ENCODE measurements at regions not wholly inside any gene's neighbourhood (a gene's known extent, or its start where the extent isn't known, plus 50 kb on each side); places are given as distances from the start of the nearest gene placed in this dataset.

DNA sequence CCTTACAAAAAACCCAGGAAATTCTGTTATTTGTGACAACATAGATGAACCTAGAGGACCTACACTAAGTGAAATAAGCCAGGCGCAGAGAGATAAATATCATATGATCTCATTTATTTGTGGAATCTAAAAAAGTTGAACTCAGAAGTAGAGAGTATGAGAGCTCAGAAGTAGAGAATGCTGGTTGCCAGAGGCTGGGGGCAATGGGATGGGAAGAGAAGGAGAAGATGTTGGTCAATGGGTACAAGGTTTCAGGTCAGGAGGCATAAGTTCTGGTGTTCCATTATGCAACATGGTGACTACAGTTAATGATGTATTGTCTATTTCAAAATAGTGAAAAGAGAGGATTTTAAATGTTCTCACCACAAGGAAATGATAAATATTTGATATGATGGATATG lies 259.1 kb upstream of the POU3F1 start:
- Histone ChIP-seq H3K4me2 (ENCODE audit: low read length) (no peak overlapping the region), H3K4me1 (ENCODE audit: insufficient read depth, low read length, severe bottlenecking) (no peaks in the 10 kb centered on the region), H4K20me1 (ENCODE audit: insufficient read depth, low read length) (no peaks in the 10 kb centered on the region), H3K36me3 (ENCODE audit: insufficient read depth, low read length) (no peaks in the 10 kb centered on the region), H3K27me3 (ENCODE audit: insufficient read depth, low read length) (no peaks in the 10 kb centered on the region), H3K9me3 (ENCODE audit: low read length) (no peaks in the 10 kb centered on the region), H3K9me2 (ENCODE audit: low read depth, low read length) (no peaks in the 10 kb centered on the region), H3K4me3 (ENCODE audit: low read depth, low read length, poor library complexity, severe bottlenecking) (no peak overlapping the region), H3K79me2 (ENCODE audit: insufficient read depth, low read length) (no peaks in the 10 kb centered on the region), H2AFZ (ENCODE audit: low read length) (no peak overlapping the region), H3K27ac (ENCODE audit: low read depth, low read length, poor library complexity, severe bottlenecking) (no peak overlapping the region), H3K9ac (ENCODE audit: low read length) (no peak overlapping the region), H3F3A (ENCODE audit: insufficient read depth, low read length) (no peaks in the 10 kb centered on the region)
- no peak for TF ChIP-seq EZH2 (IDR thresholded peaks at IDR 0.05; ENCODE audit: borderline replicate concordance, low read length)
- TF ChIP-seq, protein P1, sequence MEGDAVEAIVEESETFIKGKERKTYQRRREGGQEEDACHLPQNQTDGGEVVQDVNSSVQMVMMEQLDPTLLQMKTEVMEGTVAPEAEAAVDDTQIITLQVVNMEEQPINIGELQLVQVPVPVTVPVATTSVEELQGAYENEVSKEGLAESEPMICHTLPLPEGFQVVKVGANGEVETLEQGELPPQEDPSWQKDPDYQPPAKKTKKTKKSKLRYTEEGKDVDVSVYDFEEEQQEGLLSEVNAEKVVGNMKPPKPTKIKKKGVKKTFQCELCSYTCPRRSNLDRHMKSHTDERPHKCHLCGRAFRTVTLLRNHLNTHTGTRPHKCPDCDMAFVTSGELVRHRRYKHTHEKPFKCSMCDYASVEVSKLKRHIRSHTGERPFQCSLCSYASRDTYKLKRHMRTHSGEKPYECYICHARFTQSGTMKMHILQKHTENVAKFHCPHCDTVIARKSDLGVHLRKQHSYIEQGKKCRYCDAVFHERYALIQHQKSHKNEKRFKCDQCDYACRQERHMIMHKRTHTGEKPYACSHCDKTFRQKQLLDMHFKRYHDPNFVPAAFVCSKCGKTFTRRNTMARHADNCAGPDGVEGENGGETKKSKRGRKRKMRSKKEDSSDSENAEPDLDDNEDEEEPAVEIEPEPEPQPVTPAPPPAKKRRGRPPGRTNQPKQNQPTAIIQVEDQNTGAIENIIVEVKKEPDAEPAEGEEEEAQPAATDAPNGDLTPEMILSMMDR (IDR thresholded peaks at IDR 0.05; ENCODE audit: low read length) = no peak

DNA sequence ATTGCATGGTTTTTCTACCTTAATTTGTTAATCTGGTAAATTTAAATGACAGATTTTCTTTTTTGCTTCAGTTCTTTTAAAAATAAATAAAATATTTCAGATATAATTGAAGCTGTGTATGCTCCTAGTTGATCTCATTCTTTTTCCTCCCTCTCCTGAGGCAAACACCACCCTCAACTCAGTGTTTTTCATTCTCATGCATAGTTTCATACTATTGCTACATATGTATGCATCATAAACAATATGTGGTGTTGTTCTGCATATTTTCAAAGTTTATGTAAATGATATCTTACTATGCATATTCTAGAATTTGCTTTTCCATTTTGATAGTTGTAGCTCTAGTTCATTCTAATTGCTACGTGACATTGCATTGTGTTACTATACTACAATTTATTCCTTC lies 257.2 kb upstream of the POU3F1 start:
- no peaks in the 10 kb centered on the region for H3K36me3 ChIP-seq (ENCODE audit: insufficient read depth, low read length)
- H2AFZ ChIP-seq (ENCODE audit: low read length) = no peak overlapping the region
- H3K9ac ChIP-seq (ENCODE audit: low read length) = no peak overlapping the region
- no peaks in the 10 kb centered on the region for H3K9me3 ChIP-seq (ENCODE audit: low read length)
- H4K20me1 ChIP-seq (ENCODE audit: insufficient read depth, low read length) = no peaks in the 10 kb centered on the region
- no peak overlapping the region for H3K27ac ChIP-seq (ENCODE audit: low read depth, low read length, poor library complexity, severe bottlenecking)
- H3K4me2 ChIP-seq (ENCODE audit: low read length) = no peak overlapping the region
- H3F3A ChIP-seq (ENCODE audit: insufficient read depth, low read length) = no peaks in the 10 kb centered on the region
- TF ChIP-seq, protein P1 (IDR thresholded peaks at IDR 0.05; ENCODE audit: low read length) = no peak
- no peak for TF ChIP-seq EZH2 (IDR thresholded peaks at IDR 0.05; ENCODE audit: borderline replicate concordance, low read length)
- no peaks in the 10 kb centered on the region for H3K4me1 ChIP-seq (ENCODE audit: insufficient read depth, low read length, severe bottlenecking)
- H3K4me3 ChIP-seq (ENCODE audit: low read depth, low read length, poor library complexity, severe bottlenecking) = no peak overlapping the region
- H3K79me2 ChIP-seq (ENCODE audit: insufficient read depth, low read length) = no peaks in the 10 kb centered on the region
- H3K27me3 ChIP-seq (ENCODE audit: insufficient read depth, low read length) = no peaks in the 10 kb centered on the region
- H3K9me2 ChIP-seq (ENCODE audit: low read depth, low read length) = no peaks in the 10 kb centered on the region

DNA sequence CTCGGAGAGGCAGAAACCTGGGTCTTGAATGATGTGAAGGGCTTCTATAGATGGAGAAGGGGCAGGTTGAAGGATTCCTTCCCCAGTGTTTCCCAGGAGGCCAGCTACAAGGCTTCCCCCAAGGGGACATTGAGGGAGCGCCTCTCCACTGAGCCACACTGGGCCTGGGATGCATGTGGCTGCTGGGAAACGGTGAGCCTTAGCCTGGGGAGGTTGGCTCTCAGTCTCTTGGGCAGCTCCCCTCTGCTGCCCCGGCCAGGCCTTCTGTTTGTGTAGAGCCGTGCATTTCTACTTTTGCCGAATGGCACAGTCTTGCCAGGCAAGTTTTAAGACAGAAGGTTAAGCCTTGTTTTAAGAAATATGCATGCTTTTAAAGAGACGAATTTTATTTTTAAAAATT lies 254.4 kb upstream of the POU3F1 start:
- H3K4me3 ChIP-seq (ENCODE audit: low read depth, low read length, poor library complexity, severe bottlenecking) = no peak overlapping the region
- no peaks in the 10 kb centered on the region for H3K79me2 ChIP-seq (ENCODE audit: insufficient read depth, low read length)
- no peak overlapping the region for H3K9ac ChIP-seq (ENCODE audit: low read length)
- no peak overlapping the region for H2AFZ ChIP-seq (ENCODE audit: low read length)
- no peaks in the 10 kb centered on the region for H3K4me1 ChIP-seq (ENCODE audit: insufficient read depth, low read length, severe bottlenecking)
- TF ChIP-seq EZH2 (IDR thresholded peaks at IDR 0.05; ENCODE audit: borderline replicate concordance, low read length) = no peak
- TF ChIP-seq, protein P1 (IDR thresholded peaks at IDR 0.05; ENCODE audit: low read length) = no peak
- H3K9me2 ChIP-seq (ENCODE audit: low read depth, low read length) = no peaks in the 10 kb centered on the region
- no peaks in the 10 kb centered on the region for H3K36me3 ChIP-seq (ENCODE audit: insufficient read depth, low read length)
- H3K27ac ChIP-seq (ENCODE audit: low read depth, low read length, poor library complexity, severe bottlenecking) = no peak overlapping the region
- H4K20me1 ChIP-seq (ENCODE audit: insufficient read depth, low read length) = no peaks in the 10 kb centered on the region
- no peaks in the 10 kb centered on the region for H3K27me3 ChIP-seq (ENCODE audit: insufficient read depth, low read length)
- no peak overlapping the region for H3K4me2 ChIP-seq (ENCODE audit: low read length)
- H3F3A ChIP-seq (ENCODE audit: insufficient read depth, low read length) = no peaks in the 10 kb centered on the region
- H3K9me3 ChIP-seq (ENCODE audit: low read length) = no peaks in the 10 kb centered on the region

Data from OCI-LY1 (cell line).